ENCODE measurements at regions not wholly inside any gene's neighbourhood (a gene's known extent, or its start where the extent isn't known, plus 50 kb on each side); places are given as distances from the start of the nearest gene placed in this dataset.

GRCh38 chr11:115999437-115999836 is 495.2 kb upstream of the CADM1 start:
- Histone ChIP-seq H3K27ac (ENCODE audit: low read depth, low read length) (no peak overlapping the region), H3K27me3 (ENCODE audit: control insufficient read depth, low read length) (no peaks in the 10 kb centered on the region; the same call in 1 of the 2 replicates), H3K9me3 (ENCODE audit: control insufficient read depth, insufficient read depth, low read length) (no peaks in the 10 kb centered on the region), H3F3A (ENCODE audit: control insufficient read depth, insufficient read depth) (no peaks in the 10 kb centered on the region), H3K4me1 (ENCODE audit: control insufficient read depth, low read length) (no peaks in the 10 kb centered on the region), H3K9me2 (replicated peaks; ENCODE audit: control insufficient read depth, low read length) (no peaks in the 10 kb centered on the region), H3K36me3 (ENCODE audit: control insufficient read depth, low read length) (no peaks in the 10 kb centered on the region), H3K4me2 (ENCODE audit: low read length) (no peak overlapping the region), H3K4me3 (ENCODE audit: low read length) (no peak overlapping the region), H3K79me2 (ENCODE audit: control insufficient read depth, low read length) (no peaks in the 10 kb centered on the region), H4K20me1 (ENCODE audit: control insufficient read depth, insufficient read depth, low read depth, low read length) (no peaks in the 10 kb centered on the region)
- no peak for TF ChIP-seq CTCF (IDR thresholded peaks at IDR 0.05; ENCODE audit: low read depth, low read length, poor library complexity, severe bottlenecking)
- no peak for TF ChIP-seq EZH2phosphoT487 (IDR thresholded peaks at IDR 0.05; ENCODE audit: borderline replicate concordance, low read length)

GRCh38 chr11:115996808-115997188 is 492.6 kb upstream of the CADM1 start:
- Histone ChIP-seq H3K79me2 (ENCODE audit: control insufficient read depth, low read length) (no peaks in the 10 kb centered on the region), H3K4me2 (ENCODE audit: low read length) (no peak overlapping the region), H3K4me1 (ENCODE audit: control insufficient read depth, low read length) (no peaks in the 10 kb centered on the region), H3K9me3 (ENCODE audit: control insufficient read depth, insufficient read depth, low read length) (no peaks in the 10 kb centered on the region), H3K27me3 (ENCODE audit: control insufficient read depth, low read length) (no peaks in the 10 kb centered on the region; the same call in 1 of the 2 replicates), H4K20me1 (ENCODE audit: control insufficient read depth, insufficient read depth, low read depth, low read length) (no peaks in the 10 kb centered on the region), H3K36me3 (ENCODE audit: control insufficient read depth, low read length) (no peaks in the 10 kb centered on the region), H3K27ac (ENCODE audit: low read depth, low read length) (no peak overlapping the region), H3F3A (ENCODE audit: control insufficient read depth, insufficient read depth) (no peaks in the 10 kb centered on the region), H3K9me2 (replicated peaks; ENCODE audit: control insufficient read depth, low read length) (no peaks in the 10 kb centered on the region), H3K4me3 (ENCODE audit: low read length) (no peak overlapping the region)
- TF ChIP-seq EZH2phosphoT487 (IDR thresholded peaks at IDR 0.05; ENCODE audit: borderline replicate concordance, low read length) (no peak), CTCF (IDR thresholded peaks at IDR 0.05; ENCODE audit: low read depth, low read length, poor library complexity, severe bottlenecking) (no peak)

- no peak overlapping the region for H3K27ac ChIP-seq (ENCODE audit: low read depth, low read length)
- no peaks in the 10 kb centered on the region for H3K9me2 ChIP-seq (replicated peaks; ENCODE audit: control insufficient read depth, low read length)
- H3K4me1 ChIP-seq (ENCODE audit: control insufficient read depth, low read length): no peaks in the 10 kb centered on the region
- no peak overlapping the region for H3K4me3 ChIP-seq (ENCODE audit: low read length)
- H4K20me1 ChIP-seq (ENCODE audit: control insufficient read depth, insufficient read depth, low read depth, low read length): no peaks in the 10 kb centered on the region
- no peak overlapping the region for H3K4me2 ChIP-seq (ENCODE audit: low read length)
- H3K27me3 ChIP-seq (ENCODE audit: control insufficient read depth, low read length): no peaks in the 10 kb centered on the region; the same call in 1 of the 2 replicates
- H3F3A ChIP-seq (ENCODE audit: control insufficient read depth, insufficient read depth): no peaks in the 10 kb centered on the region
- no peaks in the 10 kb centered on the region for H3K36me3 ChIP-seq (ENCODE audit: control insufficient read depth, low read length)
- no peak for TF ChIP-seq CTCF (IDR thresholded peaks at IDR 0.05; ENCODE audit: low read depth, low read length, poor library complexity, severe bottlenecking)
- TF ChIP-seq EZH2phosphoT487 (IDR thresholded peaks at IDR 0.05; ENCODE audit: borderline replicate concordance, low read length): no peak
- H3K79me2 ChIP-seq (ENCODE audit: control insufficient read depth, low read length): no peaks in the 10 kb centered on the region
- no peaks in the 10 kb centered on the region for H3K9me3 ChIP-seq (ENCODE audit: control insufficient read depth, insufficient read depth, low read length)
Measured at GRCh38 chr11:115996125-115996807, 492.1 kb upstream of the CADM1 start.

All from DOHH2 (cell line).